HCT116 (cell line): ENCODE measurements at regions not wholly inside any gene's neighbourhood (a gene's known extent, or its start where the extent isn't known, plus 50 kb on each side); places are given as distances from the start of the nearest gene placed in this dataset.

Experiments
- ATAC-seq: fragments of 200-7000 bp; cut with Tn5 transposase; 2 replicates; pipeline ENCODE4 v1.9.1; 2020; ENCODE audit warnings: mild to moderate bottlenecking, moderate library complexity
- BruUV-seq: library from RNA; stranded (reverse); fragments of 400-500 nt; replicated peaks from 2 replicates; lab custom pipeline; 2021; lab: Mats Ljungman, UMichigan
- CTCF ChIA-PET: fragments of 300-600 bp; sonication (Branson Sonifier 250); formaldehyde crosslinking; loops from one replicate; lab custom pipeline; 2021; ENCODE audit warnings: antibody characterized with exemption; lab: Charles Lee
- POLR2A ChIA-PET: fragments of 300-600, 350-600 bp; sonication (Branson Sonifier 250); formaldehyde crosslinking; loops from one replicate; lab custom pipeline; 2021; ENCODE audit warnings: antibody characterized with exemption; lab: Charles Lee
- RAD21 ChIA-PET, 2 experiments: fragments of 300-600 bp; sonication (Branson Sonifier 250); formaldehyde crosslinking; loops; one replicate each; lab custom pipeline; 2023; ENCODE audit warnings: low total read pairs in 2 of 2; ENCODE audit not compliant: uncharacterized antibody in 2 of 2, unreplicated experiment in 2 of 2, low non-redundant PET in 1 of 2; lab: Charles Lee
- DNase-seq: peaks from one replicate; pipeline ENCODE4 v3.0.0-alpha.2; 2010; ENCODE audit warnings: low read depth, low spot score
- H2AFZ ChIP-seq: fragments of 200-600 bp; shearing (Covaris generic), sonication (generic); 2 replicates; pipeline ENCODE4 v1.6.1; 2017; ENCODE audit warnings: low read depth, mixed run types, mixed read lengths, antibody characterized with exemption, low read length; ENCODE audit not compliant: poor library complexity, severe bottlenecking
- H3K27ac ChIP-seq: 2 replicates; pipeline ENCODE4 v1.5.1; 2012; ENCODE audit warnings: low read depth, low read length
- H3K27me3 ChIP-seq: fragments of 200-600 bp; sonication (generic); 2 replicates; pipeline ENCODE4 v1.6.1; 2016; ENCODE audit warnings: mixed run types, low read length, mixed read lengths; ENCODE audit not compliant: insufficient read depth
- H3K36me3 ChIP-seq, 2 experiments: fragments of 200-500 bp in 1 of 2; fragments of 200-600 bp in 1 of 2; sonication (Bioruptor generic) in 1 of 2; sonication (generic) in 1 of 2; 2 replicates each; pipeline versions ENCODE4 v1.5.1 to v1.6.1; 2014 to 2016; ENCODE audit warnings: low read length in 2 of 2, inconsistent platforms in 1 of 2, mixed read lengths in 1 of 2, mixed run types in 1 of 2; ENCODE audit not compliant: insufficient read depth in 2 of 2, control insufficient read depth in 1 of 2
- H3K4me1 ChIP-seq, 2 experiments: fragments of 200-600 bp in 1 of 2; sonication (generic) in 1 of 2; 2 replicates each; pipeline versions ENCODE4 v1.5.1 to v1.6.1; 2012 to 2017; ENCODE audit warnings: low read length in 2 of 2, inconsistent platforms in 1 of 2, mild to moderate bottlenecking in 1 of 2, mixed read lengths in 1 of 2, mixed run types in 1 of 2, moderate library complexity in 1 of 2; ENCODE audit not compliant: insufficient read depth in 2 of 2, control insufficient read depth in 1 of 2
- H3K4me2 ChIP-seq: fragments of 200-600 bp; sonication (generic); 2 replicates; pipeline ENCODE4 v1.6.1; 2017; ENCODE audit warnings: mixed run types, low read length, mixed read lengths
- H3K4me3 ChIP-seq, 2 experiments: fragments of 200-600 bp in 1 of 2; sonication (generic) in 1 of 2; replicated peaks in 1 of 2; 2 replicates each; pipeline ENCODE4 v1.5.1; 2011 to 2016; ENCODE audit warnings: low read length in 2 of 2, control low read depth in 1 of 2, low read depth in 1 of 2, mild to moderate bottlenecking in 1 of 2, mixed read lengths in 1 of 2, mixed run types in 1 of 2
- H3K79me2 ChIP-seq: fragments of 200-600 bp; sonication (generic); 2 replicates; pipeline ENCODE4 v1.6.1; 2017; ENCODE audit warnings: mild to moderate bottlenecking, mixed run types, low read length, moderate library complexity, mixed read lengths; ENCODE audit not compliant: insufficient read depth
- H3K9ac ChIP-seq: fragments of 200-600 bp; sonication (generic); 2 replicates; pipeline ENCODE4 v1.6.1; 2016; ENCODE audit warnings: low read length, mixed read lengths
- H3K9me2 ChIP-seq: fragments of 200-600 bp; sonication (generic), shearing (Covaris generic); 2 replicates; pipeline ENCODE4 v1.6.1; 2017; ENCODE audit warnings: mixed run types, mild to moderate bottlenecking, moderate library complexity; ENCODE audit not compliant: insufficient read depth
- H3K9me3 ChIP-seq, 2 experiments: fragments of 200-500 bp in 1 of 2; fragments of 200-600 bp in 1 of 2; sonication (Bioruptor generic) in 1 of 2; sonication (generic) in 1 of 2; 2 replicates each; pipeline ENCODE4 v1.6.1; 2014 to 2017; ENCODE audit warnings: low read length in 2 of 2, mixed read lengths in 2 of 2, inconsistent platforms in 1 of 2, low read depth in 1 of 2, mild to moderate bottlenecking in 1 of 2, mixed run types in 1 of 2, moderate library complexity in 1 of 2; ENCODE audit not compliant: control insufficient read depth in 1 of 2, insufficient read depth in 1 of 2
- H4K20me1 ChIP-seq: fragments of 200-600 bp; sonication (generic), shearing (Covaris generic); 2 replicates; pipeline ENCODE4 v1.6.1; 2017; ENCODE audit warnings: mixed run types, mild to moderate bottlenecking, moderate library complexity; ENCODE audit not compliant: insufficient read depth
- ATF3 ChIP-seq: IDR thresholded peaks from 2 replicates; pipeline ENCODE4 v1.6.1; 2012
- CBX3 ChIP-seq: IDR thresholded peaks from 2 replicates; pipeline ENCODE4 v1.6.1; 2012; ENCODE audit warnings: low read depth
- CEBPB ChIP-seq: IDR thresholded peaks from 2 replicates; pipeline ENCODE4 v1.6.1; 2012; ENCODE audit warnings: low read depth
- ELF1 ChIP-seq: IDR thresholded peaks from 2 replicates; pipeline ENCODE4 v1.6.1; 2012; ENCODE audit warnings: low read depth, borderline replicate concordance
- EZH2phosphoT487 ChIP-seq: fragments of 200-600 bp; IDR thresholded peaks from 2 replicates; pipeline ENCODE4 v1.6.1; 2018; ENCODE audit warnings: antibody characterized with exemption, borderline replicate concordance
- JUND ChIP-seq: IDR thresholded peaks from 2 replicates; pipeline ENCODE4 v1.6.1; 2012
- RAD21 ChIP-seq: IDR thresholded peaks from 2 replicates; pipeline ENCODE4 v1.6.1; 2012; ENCODE audit warnings: low read depth, mild to moderate bottlenecking
- REST ChIP-seq: IDR thresholded peaks from 2 replicates; pipeline ENCODE4 v1.6.1; 2012; ENCODE audit warnings: low read depth
- SIN3A ChIP-seq: IDR thresholded peaks from 2 replicates; pipeline ENCODE4 v1.6.1; 2012; ENCODE audit warnings: low read depth
- SP1 ChIP-seq: IDR thresholded peaks from 2 replicates; pipeline ENCODE4 v1.6.1; 2012; ENCODE audit warnings: low read depth
- TCF7L2 ChIP-seq: IDR thresholded peaks from 2 replicates; pipeline ENCODE4 v1.7.0; 2011; ENCODE audit warnings: borderline replicate concordance, inconsistent platforms; ENCODE audit not compliant: insufficient read depth, insufficient read length; ENCODE audit errors: extremely low read depth
- YY1 ChIP-seq: IDR thresholded peaks from 2 replicates; pipeline ENCODE4 v1.6.1; 2011; ENCODE audit warnings: low read length, low read depth, moderate library complexity, mild to moderate bottlenecking; ENCODE audit not compliant: insufficient replicate concordance; ENCODE audit errors: extremely low read depth
- ZFX ChIP-seq: fragments of 450-650 bp; IDR thresholded peaks from 2 replicates; pipeline ENCODE4 v1.6.1; 2017
- ZNF274 ChIP-seq: fragments of 200-500 bp; sonication (Bioruptor generic); IDR thresholded peaks from 2 replicates; pipeline ENCODE4 v1.6.1; 2014; ENCODE audit warnings: mild to moderate bottlenecking, low read depth, low read length, inconsistent platforms
- intact Hi-C: fragments of 100-400 bp; cut with micrococcal nuclease; formaldehyde crosslinking; loops from 2 replicates; pipeline ENCODE4 v1.10.0; 2022
- TF ChIP-seq, protein P1 (sequence below), 3 experiments: fragments of 200-600 bp in 1 of 3; sonication (generic) in 1 of 3; IDR thresholded peaks in 2 of 3; conservative IDR thresholded peaks in 1 of 3; 2 replicates each; pipeline ENCODE4 v1.5.1; 2012 to 2017; ENCODE audit warnings: low read depth in 2 of 3, low read length in 2 of 3, antibody characterized with exemption in 1 of 3, borderline replicate concordance in 1 of 3, control low read depth in 1 of 3, mild to moderate bottlenecking in 1 of 3, mixed read lengths in 1 of 3, mixed run types in 1 of 3, moderate library complexity in 1 of 3; ENCODE audit not compliant: insufficient read depth in 1 of 3

DNA sequence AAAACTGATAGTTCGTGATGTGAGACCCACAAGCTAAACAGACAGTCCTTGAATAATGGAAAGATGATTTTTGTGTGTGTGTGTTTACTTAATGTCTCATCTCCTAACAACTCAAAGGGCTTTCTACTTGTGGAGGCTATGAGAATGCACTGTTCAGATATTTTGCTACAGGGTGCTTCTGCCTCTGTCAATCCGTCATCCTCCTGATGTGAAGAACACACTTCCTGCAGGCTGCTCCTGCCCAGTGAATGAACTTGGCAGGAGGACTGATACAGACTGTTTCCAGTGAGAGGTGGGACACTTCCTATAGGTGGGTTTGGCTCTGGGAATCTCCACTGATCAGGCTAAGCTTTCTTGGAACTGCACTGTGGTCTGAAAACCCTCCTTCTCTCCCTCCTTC lies 168.4 kb upstream of the STARD13 start:
- Histone ChIP-seq H3K4me3 (no peak overlapping the region), H3K4me2 (no peak overlapping the region), H2AFZ (no peak overlapping the region), H3K9me2 (no peaks in the 10 kb centered on the region), H3K9me3 (no peaks in the 10 kb centered on the region), H3K27ac (no peak overlapping the region), H3K9ac (no peak overlapping the region), H3K4me1 (no peaks in the 10 kb centered on the region), H4K20me1 (no peaks in the 10 kb centered on the region), H3K79me2 (no peaks in the 10 kb centered on the region), H3K27me3 (no peaks in the 10 kb centered on the region), H3K36me3 (no peaks in the 10 kb centered on the region)
- intact Hi-C loops: no loop called here
- BruUV-seq: no TSS peak
- no peak for TF ChIP-seq JUND
- TF ChIP-seq CBX3: no peak
- no peak for TF ChIP-seq SIN3A
- no peak for TF ChIP-seq RAD21
- TF ChIP-seq SP1: no peak
- TF ChIP-seq ZNF274: no peak
- TF ChIP-seq ATF3: no peak
- TF ChIP-seq TCF7L2: no peak
- TF ChIP-seq, protein P1, sequence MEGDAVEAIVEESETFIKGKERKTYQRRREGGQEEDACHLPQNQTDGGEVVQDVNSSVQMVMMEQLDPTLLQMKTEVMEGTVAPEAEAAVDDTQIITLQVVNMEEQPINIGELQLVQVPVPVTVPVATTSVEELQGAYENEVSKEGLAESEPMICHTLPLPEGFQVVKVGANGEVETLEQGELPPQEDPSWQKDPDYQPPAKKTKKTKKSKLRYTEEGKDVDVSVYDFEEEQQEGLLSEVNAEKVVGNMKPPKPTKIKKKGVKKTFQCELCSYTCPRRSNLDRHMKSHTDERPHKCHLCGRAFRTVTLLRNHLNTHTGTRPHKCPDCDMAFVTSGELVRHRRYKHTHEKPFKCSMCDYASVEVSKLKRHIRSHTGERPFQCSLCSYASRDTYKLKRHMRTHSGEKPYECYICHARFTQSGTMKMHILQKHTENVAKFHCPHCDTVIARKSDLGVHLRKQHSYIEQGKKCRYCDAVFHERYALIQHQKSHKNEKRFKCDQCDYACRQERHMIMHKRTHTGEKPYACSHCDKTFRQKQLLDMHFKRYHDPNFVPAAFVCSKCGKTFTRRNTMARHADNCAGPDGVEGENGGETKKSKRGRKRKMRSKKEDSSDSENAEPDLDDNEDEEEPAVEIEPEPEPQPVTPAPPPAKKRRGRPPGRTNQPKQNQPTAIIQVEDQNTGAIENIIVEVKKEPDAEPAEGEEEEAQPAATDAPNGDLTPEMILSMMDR (IDR thresholded peaks at IDR 0.05 in 2 of 3, conservative IDR thresholded peaks at IDR 0.05 in 1 of 3; ENCODE audit: borderline replicate concordance in 1 of 3, insufficient read depth in 1 of 3, low read depth in 2 of 3, low read length in 2 of 3): no peak
- TF ChIP-seq YY1: no peak
- no peak for TF ChIP-seq ELF1
- no peak for TF ChIP-seq REST
- no peak for TF ChIP-seq EZH2phosphoT487
- no peak for TF ChIP-seq CEBPB
- no peak for TF ChIP-seq ZFX
- ChIA-PET RAD21 (no interaction called here), POLR2A (no interaction called here), CTCF (no interaction called here)
- DNase-seq: no peak
- ATAC-seq: no peak
